ENCODE measurements at regions not wholly inside any gene's neighbourhood (a gene's known extent, or its start where the extent isn't known, plus 50 kb on each side); places are given as distances from the start of the nearest gene placed in this dataset.

- no peak for TF ChIP-seq CTCF (IDR thresholded peaks at IDR 0.05 in 4 of 5, conservative IDR thresholded peaks at IDR 0.05 in 1 of 5)
- TF ChIP-seq POLR2A (IDR thresholded peaks at IDR 0.05) = no peak
Observed at GRCh38 chr1:194052514-194053338, 866.3 kb upstream of the B3GALT2 start.
